Smooth muscle cell (in vitro differentiated cells): ENCODE measurements at regions not wholly inside any gene's neighbourhood (a gene's known extent, or its start where the extent isn't known, plus 50 kb on each side); places are given as distances from the start of the nearest gene placed in this dataset.

Source experiments
- DNase-seq: peaks from one replicate; lab custom pipeline; 2025; ENCODE audit not compliant: unreplicated experiment; lab: John Stamatoyannopoulos, UW
- H2AFZ ChIP-seq: fragments of 200-600 bp; sonication (generic); 2 replicates; pipeline ENCODE4 v1.6.0; 2016; ENCODE audit warnings: antibody characterized with exemption, low read depth, mild to moderate bottlenecking
- H3F3A ChIP-seq: fragments of 200-600 bp; sonication (generic); 2 replicates; pipeline ENCODE4 v1.6.0; 2017; ENCODE audit warnings: antibody characterized with exemption, low read depth
- H3K27ac ChIP-seq: fragments of 200-600 bp; sonication (generic); 2 replicates; pipeline ENCODE4 v1.5.1; 2016; ENCODE audit warnings: low read depth, mild to moderate bottlenecking
- H3K27me3 ChIP-seq: fragments of 200-600 bp; sonication (generic); 2 replicates; pipeline ENCODE4 v1.6.1; 2016; ENCODE audit warnings: low read depth, mild to moderate bottlenecking
- H3K36me3 ChIP-seq: fragments of 200-600 bp; sonication (generic); 2 replicates; pipeline ENCODE4 v1.5.1; 2016; ENCODE audit warnings: low read depth
- H3K4me1 ChIP-seq: fragments of 200-600 bp; sonication (generic); 2 replicates; pipeline ENCODE4 v1.5.1; 2016; ENCODE audit warnings: low read depth
- H3K4me2 ChIP-seq: fragments of 200-600 bp; sonication (generic); 2 replicates; pipeline ENCODE4 v1.6.0; 2016; ENCODE audit warnings: mild to moderate bottlenecking
- H3K4me3 ChIP-seq: fragments of 200-600 bp; sonication (generic); 2 replicates; pipeline ENCODE4 v1.5.1; 2016; ENCODE audit warnings: mild to moderate bottlenecking
- H3K79me2 ChIP-seq: fragments of 200-600 bp; sonication (generic); 2 replicates; pipeline ENCODE4 v1.6.0; 2016; ENCODE audit warnings: low read depth, mild to moderate bottlenecking
- H3K9ac ChIP-seq: fragments of 200-600 bp; sonication (generic); 2 replicates; pipeline ENCODE4 v1.6.0; 2016; ENCODE audit warnings: low read depth
- H3K9me3 ChIP-seq: fragments of 200-600 bp; sonication (generic); replicated peaks from 2 replicates; pipeline ENCODE4 v1.5.1; 2016; ENCODE audit warnings: low read depth
- H4K20me1 ChIP-seq: fragments of 200-600 bp; sonication (generic); 2 replicates; pipeline ENCODE4 v1.6.0; 2016; ENCODE audit warnings: low read depth
- WGBS: methylation state at CpG from one replicate; pipeline ENCODE4 v1.1.7; 2016; ENCODE audit warnings: low lambda C conversion rate; 5-methylcytosine and 5-hydroxymethylcytosine counted together
- TF ChIP-seq, protein P1 (sequence below): fragments of 200-600 bp; sonication (generic); IDR thresholded peaks from 2 replicates; pipeline ENCODE4 v1.5.1; 2017; ENCODE audit warnings: borderline replicate concordance, mild to moderate bottlenecking, antibody characterized with exemption; ENCODE audit not compliant: insufficient read depth, poor library complexity, severe bottlenecking

DNA sequence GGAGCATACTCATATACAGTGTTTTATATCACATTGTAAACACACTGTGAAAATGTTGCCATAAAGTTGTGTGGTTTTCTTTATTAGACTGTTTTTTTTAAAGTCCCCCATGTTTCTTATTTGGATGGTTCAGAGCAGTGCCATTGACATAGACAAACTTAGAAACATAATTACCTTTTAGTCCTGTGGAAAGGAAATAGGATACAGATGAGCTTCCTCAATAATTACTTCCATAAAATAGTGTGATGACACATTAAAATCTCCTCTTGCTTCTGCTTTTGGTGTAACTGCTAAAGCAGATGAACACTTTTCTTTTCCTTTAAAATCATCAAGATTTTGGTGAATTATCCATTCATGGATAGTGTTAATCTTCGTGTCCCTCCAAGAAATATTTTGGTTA, 52.9 kb upstream of the LIMCH1 start:
- Histone ChIP-seq H3K4me3 (no peak overlapping the region), H2AFZ (no peak overlapping the region), H3K27ac (no peak overlapping the region), H3F3A (no peaks in the 10 kb centered on the region), H3K79me2 (no peaks in the 10 kb centered on the region), H3K9me3 (no peaks in the 10 kb centered on the region), H3K27me3 (no peaks in the 10 kb centered on the region), H3K36me3 (no peaks in the 10 kb centered on the region), H3K9ac (no peak overlapping the region), H3K4me1 (no peaks in the 10 kb centered on the region), H3K4me2 (no peak overlapping the region), H4K20me1 (no peaks in the 10 kb centered on the region)
- no peak for DNase-seq
- 86% methylated on average over 1 of the region's 1 CpG for WGBS
- TF ChIP-seq, protein P1, sequence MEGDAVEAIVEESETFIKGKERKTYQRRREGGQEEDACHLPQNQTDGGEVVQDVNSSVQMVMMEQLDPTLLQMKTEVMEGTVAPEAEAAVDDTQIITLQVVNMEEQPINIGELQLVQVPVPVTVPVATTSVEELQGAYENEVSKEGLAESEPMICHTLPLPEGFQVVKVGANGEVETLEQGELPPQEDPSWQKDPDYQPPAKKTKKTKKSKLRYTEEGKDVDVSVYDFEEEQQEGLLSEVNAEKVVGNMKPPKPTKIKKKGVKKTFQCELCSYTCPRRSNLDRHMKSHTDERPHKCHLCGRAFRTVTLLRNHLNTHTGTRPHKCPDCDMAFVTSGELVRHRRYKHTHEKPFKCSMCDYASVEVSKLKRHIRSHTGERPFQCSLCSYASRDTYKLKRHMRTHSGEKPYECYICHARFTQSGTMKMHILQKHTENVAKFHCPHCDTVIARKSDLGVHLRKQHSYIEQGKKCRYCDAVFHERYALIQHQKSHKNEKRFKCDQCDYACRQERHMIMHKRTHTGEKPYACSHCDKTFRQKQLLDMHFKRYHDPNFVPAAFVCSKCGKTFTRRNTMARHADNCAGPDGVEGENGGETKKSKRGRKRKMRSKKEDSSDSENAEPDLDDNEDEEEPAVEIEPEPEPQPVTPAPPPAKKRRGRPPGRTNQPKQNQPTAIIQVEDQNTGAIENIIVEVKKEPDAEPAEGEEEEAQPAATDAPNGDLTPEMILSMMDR = no peak

DNA sequence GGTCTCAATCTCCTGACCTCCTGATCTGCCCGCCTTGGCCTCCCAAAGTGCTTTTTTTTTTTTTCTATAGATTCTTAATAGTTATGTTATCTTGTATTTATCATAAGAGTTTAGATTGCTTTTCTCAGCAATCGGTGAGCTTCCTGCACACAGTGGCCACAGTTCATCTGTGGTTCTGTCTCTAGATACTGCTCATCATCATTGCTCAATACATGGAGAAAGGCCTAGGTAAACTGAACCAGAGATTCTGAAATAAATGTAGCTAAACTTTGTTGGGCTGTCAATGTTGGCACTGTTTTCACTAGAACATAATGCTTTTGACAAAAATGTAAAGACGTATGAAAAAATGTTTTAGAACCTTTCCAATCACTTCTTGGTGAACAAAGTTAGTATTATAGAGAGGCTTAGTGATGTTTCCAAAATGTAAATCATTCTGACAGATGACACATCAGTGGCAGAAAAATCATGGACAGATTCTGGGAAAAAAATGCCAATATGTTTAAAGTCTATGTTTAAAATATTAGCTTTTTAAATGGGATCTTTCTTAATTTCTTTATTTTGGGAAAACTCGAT, 50.0 kb upstream of the LIMCH1 start:
- H3K4me1 ChIP-seq = no peaks in the 10 kb centered on the region
- H3K27me3 ChIP-seq = no peaks in the 10 kb centered on the region
- H3K27ac ChIP-seq = no peak overlapping the region
- no peak overlapping the region for H3K9ac ChIP-seq
- H3K4me3 ChIP-seq = no peak overlapping the region
- no peaks in the 10 kb centered on the region for H3K36me3 ChIP-seq
- H3K4me2 ChIP-seq = no peak overlapping the region
- DNase-seq = no peak
- no peaks in the 10 kb centered on the region for H4K20me1 ChIP-seq
- TF ChIP-seq, protein P1 = no peak
- H3F3A ChIP-seq = no peaks in the 10 kb centered on the region
- H3K9me3 ChIP-seq = no peaks in the 10 kb centered on the region
- 95% methylated on average over 4 of the region's 4 CpGs for WGBS
- no peak overlapping the region for H2AFZ ChIP-seq
- no peaks in the 10 kb centered on the region for H3K79me2 ChIP-seq
